ENCODE measurements at regions not wholly inside any gene's neighbourhood (a gene's known extent, or its start where the extent isn't known, plus 50 kb on each side); places are given as distances from the start of the nearest gene placed in this dataset.

DNA sequence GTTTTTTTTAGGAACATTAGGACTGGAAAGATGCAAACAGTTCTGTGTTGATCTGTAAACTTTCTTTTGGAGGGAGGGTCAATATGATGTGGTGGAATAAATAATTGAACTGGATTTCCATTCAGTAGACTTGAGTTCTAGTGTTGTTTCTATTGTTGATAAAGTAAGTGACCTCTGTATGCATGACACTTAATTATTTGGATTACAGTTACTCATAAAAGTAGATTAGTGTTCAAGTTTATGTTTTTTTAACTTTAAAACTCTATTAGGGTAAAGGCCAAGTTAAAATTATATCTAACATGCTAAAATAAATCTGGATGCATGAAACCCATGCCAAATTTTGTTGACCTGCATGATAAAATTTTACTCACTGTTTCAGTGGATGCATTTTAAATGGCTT lies 85.4 kb upstream of the NR3C2 start:
- TF ChIP-seq, protein P1, sequence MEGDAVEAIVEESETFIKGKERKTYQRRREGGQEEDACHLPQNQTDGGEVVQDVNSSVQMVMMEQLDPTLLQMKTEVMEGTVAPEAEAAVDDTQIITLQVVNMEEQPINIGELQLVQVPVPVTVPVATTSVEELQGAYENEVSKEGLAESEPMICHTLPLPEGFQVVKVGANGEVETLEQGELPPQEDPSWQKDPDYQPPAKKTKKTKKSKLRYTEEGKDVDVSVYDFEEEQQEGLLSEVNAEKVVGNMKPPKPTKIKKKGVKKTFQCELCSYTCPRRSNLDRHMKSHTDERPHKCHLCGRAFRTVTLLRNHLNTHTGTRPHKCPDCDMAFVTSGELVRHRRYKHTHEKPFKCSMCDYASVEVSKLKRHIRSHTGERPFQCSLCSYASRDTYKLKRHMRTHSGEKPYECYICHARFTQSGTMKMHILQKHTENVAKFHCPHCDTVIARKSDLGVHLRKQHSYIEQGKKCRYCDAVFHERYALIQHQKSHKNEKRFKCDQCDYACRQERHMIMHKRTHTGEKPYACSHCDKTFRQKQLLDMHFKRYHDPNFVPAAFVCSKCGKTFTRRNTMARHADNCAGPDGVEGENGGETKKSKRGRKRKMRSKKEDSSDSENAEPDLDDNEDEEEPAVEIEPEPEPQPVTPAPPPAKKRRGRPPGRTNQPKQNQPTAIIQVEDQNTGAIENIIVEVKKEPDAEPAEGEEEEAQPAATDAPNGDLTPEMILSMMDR (IDR thresholded peaks at IDR 0.05; ENCODE audit: low read depth, low read length, poor library complexity, severe bottlenecking): no peak
- TF ChIP-seq EZH2phosphoT487 (IDR thresholded peaks at IDR 0.05; ENCODE audit: borderline replicate concordance, low read length): no peak
